Coronary artery (tissue), 2 donors: ENCODE measurements at regions not wholly inside any gene's neighbourhood (a gene's known extent, or its start where the extent isn't known, plus 50 kb on each side); places are given as distances from the start of the nearest gene placed in this dataset.

Source experiments
- DNase-seq: peaks from one replicate; pipeline ENCODE4 v3.0.0-alpha.2; 2017; ENCODE audit warnings: low spot score
- H3K27ac ChIP-seq, 2 donors: fragments of 200-600 bp; sonication (generic); one replicate each; pipeline ENCODE4 v1.5.1; 2016 to 2019
- H3K4me3 ChIP-seq: fragments of 200-600 bp; sonication (generic); 2 replicates; pipeline ENCODE4 v1.5.1; 2016; ENCODE audit warnings: mild to moderate bottlenecking, moderate library complexity
- CTCF ChIP-seq: fragments of 200-600 bp; sonication (generic); IDR thresholded peaks from one replicate; pipeline ENCODE4 v1.5.1; 2019; ENCODE audit warnings: antibody characterized with exemption

DNA sequence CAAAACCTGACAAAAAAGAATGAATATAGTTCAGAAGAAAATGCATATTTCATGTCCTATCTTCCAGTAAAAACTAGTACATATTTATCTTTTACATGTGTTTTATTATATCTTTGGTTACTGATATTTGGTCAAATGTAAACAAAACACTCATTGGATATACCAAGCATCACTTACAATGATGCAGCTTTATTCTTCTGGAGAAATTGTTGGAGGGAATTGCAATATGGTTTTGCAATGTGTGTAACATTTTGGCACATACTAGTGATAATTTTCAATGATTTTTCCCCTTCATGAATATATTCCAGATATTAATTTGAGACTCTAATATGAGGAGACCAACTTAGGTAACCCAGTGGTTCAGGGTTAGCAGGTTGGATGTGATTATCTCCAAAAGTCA lies 146.1 kb downstream of the ZC3H11B start:
- no peak for TF ChIP-seq CTCF

GRCh38 chr1:219465212-219466093 lies 147.5 kb downstream of the ZC3H11B start:
- no peak overlapping the region for H3K4me3 ChIP-seq
- DNase-seq, result no peak
- no peak for TF ChIP-seq CTCF
- H3K27ac ChIP-seq, result no peak overlapping the region

More for the DNA sequence above, 146.1 kb downstream of the ZC3H11B start:
- H3K27ac ChIP-seq, result no peak overlapping the region
- no peak for DNase-seq
- H3K4me3 ChIP-seq, result no peak overlapping the region

GRCh38 chr1:219463636-219464035 lies 149.3 kb downstream of the ZC3H11B start:
- no peak for TF ChIP-seq CTCF
- Histone ChIP-seq H3K27ac (peak overlapping the region in 1 of 2 donors; percentile 8), H3K4me3 (no peak overlapping the region)
- DNase-seq, result no peak

- Histone ChIP-seq H3K4me3 (no peak overlapping the region), H3K27ac (peak overlapping the region in 1 of 2 donors; percentile 72)
- no peak for DNase-seq
- no peak for TF ChIP-seq CTCF
Measured at GRCh38 chr1:219461981-219462400, 150.9 kb downstream of the ZC3H11B start.

DNA sequence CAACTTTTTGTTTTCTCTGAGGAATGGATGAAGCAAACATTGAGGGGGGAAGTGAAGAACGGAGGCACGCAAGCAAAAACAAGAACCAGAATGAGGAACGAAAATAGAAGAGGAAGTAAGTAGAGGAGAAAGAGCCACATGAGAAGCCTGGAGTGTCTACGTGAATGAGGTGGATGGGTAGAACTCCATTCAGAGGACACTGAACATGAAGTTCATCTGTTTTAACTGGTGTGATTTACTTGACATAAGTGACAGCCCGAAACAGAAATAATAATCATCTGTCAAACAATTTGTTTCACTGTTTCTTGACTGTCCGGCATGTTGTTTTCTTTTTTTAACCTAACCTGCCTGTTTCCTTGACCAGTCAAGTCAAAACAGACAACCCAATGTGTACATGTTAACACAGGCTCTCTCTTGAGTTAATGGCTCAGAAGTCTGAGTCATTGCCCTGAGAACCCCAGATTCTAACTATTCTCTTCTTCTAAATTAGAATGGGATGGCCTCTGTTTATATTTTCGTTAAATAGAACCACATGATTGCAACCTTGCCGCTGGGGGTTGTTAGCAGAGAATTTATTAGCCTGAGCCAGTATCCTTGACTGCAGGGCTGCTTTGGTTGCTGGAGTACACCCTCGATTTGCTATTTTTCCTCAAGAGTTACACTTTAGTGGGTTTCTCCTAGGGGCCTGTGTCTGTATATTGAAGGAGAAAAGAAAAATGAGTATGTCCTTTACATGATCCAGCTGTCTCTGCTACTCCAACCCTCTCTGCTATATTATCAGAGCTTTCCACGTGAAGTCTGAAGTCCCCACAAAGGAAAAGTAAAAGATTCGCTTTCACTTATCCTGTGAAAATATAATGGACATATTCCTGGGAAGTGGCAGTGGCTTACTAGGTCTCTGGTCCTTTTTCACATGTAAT lies 151.7 kb downstream of the ZC3H11B start:
- H3K27ac ChIP-seq, result peak overlapping the region in 1 of 2 donors; percentile 72
- no peak overlapping the region for H3K4me3 ChIP-seq

More for the DNA sequence above, 151.7 kb downstream of the ZC3H11B start:
- DNase-seq, result no peak
- no peak for TF ChIP-seq CTCF
